Kidney tubule cell (primary cell): ENCODE measurements at regions not wholly inside any gene's neighbourhood (a gene's known extent, or its start where the extent isn't known, plus 50 kb on each side); places are given as distances from the start of the nearest gene placed in this dataset.
"Not testable (repeated sequence)": the region's sequence is repeated elsewhere in the genome, so short reads cannot be mapped to it uniquely, and the experiment has no call there.

Experiments used
- DNase-seq: peaks from one replicate; pipeline ENCODE4 v3.0.0-alpha.2; 2018; ENCODE audit warnings: low spot score

DNA sequence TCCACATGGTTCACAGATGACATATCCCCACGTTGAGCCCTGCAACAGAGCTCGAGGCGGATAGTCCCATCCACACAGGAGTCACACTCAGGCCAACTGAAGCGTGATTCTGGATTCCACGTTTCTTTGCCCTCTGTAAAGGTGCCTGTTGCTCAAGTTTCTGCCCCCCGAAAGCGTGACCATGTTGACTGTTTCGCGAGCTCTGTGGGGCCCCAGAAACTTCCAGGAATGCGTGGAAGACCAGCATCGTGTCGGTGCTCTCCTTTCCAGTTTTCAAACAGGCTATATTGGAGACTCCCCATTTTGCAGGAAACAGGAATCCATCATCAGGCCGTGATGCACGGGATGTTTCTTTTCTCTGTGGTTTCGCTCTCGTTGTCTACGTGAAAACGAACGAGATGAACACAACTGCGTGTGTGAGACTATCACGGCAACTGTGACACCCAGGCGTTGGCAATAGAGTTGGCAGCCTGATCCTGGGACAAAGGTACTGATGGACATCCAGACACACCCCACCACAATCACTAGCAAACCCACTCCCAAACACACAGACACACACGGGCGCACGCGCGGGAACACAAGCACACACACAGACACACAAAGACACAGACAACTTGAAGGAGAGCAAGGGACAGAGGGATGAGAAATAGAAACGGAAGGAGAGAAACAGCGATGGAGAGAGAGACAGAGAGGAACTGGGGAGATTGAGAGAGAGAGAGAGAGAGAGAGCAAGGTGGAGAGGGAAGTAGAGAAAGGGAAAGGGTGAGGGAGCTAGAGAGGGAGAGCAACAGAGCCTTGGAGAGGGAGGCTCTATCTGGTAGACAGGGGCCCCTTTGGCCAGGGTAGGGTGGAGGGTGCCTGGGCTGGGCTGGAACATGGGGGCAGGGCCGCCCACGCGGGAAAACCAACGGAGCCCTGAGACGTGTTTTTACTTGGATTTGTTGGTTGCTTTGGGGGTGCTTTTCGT lies 1609.3 kb downstream of the SPATA31A7 start:
- peak; percentile 78 for DNase-seq

DNA sequence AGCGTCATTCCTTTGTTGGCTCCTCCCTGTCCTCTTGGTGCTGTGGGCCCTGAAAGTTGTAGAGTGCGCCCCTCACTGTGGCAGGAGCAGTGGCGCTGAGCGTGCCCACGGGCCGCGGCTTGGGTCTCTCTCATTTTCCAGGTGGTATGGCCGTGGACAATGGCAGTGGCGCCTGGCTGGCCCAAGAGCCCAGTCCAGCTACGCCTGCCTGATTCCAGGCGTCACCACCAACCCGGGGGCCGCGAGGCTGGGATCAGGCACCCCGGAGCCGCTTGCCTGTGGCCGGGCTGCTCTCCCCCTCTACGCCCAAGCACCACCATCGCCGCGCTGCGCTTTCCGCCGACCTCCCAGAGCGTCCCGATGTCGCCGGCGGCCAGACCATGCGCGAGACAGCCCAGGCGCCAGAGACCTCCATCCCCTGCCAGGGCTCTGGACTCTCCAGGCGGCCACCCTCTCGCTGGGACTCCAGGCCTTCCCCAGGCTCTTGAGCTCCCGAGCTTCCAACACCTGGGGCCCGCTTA lies 1610.1 kb downstream of the SPATA31A7 start:
- DNase-seq: peak; percentile 20

DNA sequence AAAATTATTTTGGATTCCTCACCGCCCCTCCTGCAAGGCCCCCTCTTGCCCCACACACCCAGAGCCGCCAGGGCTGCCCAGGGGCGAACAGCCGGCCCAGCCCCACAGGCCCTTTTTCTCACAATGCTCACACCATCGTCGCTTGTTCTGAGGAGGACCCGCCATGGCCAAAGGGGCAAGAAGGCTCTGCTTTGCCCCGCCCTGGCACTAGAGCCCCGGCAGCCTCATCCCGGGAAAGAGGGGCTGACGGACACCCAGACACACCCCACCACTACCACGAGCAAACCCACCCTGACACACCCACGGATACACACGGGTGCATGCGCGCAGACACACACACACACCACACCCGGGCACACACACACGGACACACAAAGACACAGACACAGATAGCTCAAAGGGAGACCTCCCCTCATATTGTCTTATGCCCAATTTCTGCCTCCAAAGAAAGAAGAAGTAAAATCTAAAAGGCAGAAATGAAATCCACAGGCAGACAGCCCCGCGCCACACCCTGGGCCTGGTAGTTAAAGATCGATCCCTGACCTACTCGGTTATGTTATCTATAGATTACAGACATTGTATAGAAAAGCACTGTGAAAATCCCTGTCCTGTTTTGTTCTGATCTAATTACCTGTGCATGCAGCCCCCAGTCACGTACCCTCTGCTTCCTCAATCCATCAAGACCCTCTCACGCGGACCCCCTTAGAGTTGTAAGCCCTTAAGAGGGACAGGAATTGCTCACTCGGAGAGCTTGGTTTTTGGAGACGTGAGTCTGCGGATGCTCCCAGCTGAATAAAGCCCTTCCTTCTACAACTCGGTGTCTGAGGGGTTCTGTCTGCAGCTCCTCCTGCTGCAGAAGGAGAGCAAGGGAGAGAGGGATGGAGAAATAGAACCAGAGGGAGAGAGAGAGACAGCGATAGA lies 1610.9 kb downstream of the SPATA31A7 start:
- peak; percentile 13 for DNase-seq

DNA sequence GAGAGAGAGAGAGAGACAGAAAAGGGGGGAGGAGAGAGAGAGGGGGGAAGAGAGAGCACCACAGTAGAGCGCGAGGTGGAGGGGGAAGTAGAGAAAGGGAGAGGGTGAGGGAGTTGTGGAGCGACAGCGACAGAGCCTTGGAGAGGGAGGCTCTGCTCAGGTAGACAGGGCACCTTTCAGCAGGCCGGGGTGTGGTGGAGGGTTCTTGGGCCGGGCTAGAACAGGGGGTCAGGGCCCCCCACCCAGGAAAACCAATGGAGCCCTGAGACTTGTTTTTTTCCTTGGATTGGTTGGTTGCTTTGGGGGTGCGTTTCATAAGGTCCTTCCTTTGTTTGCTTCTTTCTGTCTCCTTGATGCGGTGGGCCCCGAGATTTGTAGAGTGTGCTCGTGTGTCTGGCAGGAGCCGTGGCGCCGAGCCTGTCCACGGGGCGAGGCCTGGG lies 1611.6 kb downstream of the SPATA31A7 start:
- peak; percentile 4 for DNase-seq

DNA sequence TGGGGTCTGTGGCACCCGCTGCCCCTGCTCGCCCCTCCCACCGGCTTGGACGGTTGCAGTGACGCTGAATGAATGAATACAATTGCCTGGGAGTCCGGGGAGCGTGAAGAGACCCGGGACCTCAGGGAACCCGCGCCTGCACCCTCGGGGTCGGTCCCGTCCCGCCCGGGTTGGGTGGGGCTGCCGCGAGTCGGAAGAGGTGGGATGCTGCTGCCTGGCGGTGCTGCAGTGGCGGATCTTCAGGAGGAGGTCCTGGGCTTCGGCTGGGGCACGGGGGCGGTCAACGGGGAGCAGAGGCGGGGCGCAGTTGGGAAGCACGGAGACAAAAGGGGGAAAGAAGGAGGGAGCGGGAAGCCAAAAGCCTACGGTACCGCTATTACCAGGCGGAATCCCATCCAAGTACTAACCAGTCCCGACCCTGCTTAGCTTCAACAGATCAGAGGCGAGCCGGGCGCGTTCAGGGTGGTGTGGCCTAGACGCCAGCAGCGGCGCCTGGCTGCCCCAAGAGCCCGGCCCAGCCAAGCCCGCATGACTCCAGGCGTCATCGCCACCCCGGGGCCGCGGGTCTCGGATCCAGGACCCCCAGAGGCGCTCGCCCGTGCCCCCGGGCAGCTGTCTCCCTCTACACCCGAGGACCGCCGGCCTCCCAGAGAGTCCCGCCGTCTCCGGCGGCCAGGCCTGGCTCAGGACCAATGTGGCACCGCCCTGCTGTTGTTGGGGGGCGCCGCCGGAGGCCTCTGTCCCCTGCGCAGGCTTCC lies 1612.3 kb downstream of the SPATA31A7 start:
- peak; percentile 85 for DNase-seq

DNA sequence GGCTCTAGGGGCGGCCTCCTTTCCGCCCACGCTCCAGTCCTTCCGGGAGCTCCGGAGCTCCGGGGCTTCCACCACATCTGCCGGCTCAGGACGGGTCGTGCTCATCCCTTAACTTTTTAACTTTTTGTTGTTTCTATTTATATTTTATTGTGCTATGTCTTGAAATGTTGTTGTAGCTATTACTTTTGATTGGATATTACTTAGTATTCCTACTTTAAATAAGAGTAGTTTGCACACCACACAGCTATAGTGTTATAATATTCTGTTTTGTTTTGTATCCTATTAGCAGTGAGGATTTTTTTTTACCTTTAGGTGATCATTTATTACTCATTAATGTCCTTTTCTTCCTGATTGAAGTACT lies 1612.9 kb downstream of the SPATA31A7 start:
- not testable (repeated sequence) for DNase-seq

DNA sequence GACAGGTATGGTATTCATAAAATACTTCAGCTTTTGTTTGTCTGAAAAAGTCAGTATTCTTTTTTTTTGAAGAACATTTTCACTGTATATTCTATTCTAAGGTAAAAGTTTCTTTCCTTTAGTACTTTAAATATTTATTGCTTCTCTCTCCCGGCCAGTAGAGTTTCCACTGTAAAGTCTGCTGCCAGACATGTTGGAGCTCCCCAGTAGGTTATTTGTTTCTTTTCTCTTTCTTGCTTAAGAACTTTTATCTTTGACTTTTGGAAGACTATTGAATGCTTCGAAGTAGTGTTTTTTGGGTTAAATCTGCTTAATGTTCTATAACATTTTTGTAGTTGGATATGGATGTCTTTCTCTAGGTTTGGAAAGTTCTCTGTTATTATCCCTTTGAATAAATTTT lies 1613.3 kb downstream of the SPATA31A7 start:
- not testable (repeated sequence) for DNase-seq

DNA sequence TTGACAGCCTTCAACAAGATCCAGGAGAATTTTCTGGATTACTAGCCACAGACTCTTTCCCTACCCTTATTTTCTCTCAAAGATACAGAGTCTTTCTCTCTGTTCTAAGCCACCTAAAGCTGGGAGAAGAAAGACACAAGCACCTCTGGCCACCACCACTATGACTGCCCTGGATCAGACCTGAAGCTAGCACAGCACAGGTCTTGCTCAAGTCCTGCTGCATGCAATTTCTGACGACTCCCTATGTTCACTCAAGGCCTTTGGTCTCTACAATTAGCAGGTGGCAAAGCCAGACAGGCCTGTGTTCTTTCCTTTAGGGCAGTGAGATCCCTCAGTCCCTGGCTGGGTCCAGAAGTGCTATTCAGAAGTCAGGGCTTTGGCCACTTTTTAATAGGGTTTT lies 1614.5 kb downstream of the SPATA31A7 start:
- not testable (repeated sequence) for DNase-seq

DNA sequence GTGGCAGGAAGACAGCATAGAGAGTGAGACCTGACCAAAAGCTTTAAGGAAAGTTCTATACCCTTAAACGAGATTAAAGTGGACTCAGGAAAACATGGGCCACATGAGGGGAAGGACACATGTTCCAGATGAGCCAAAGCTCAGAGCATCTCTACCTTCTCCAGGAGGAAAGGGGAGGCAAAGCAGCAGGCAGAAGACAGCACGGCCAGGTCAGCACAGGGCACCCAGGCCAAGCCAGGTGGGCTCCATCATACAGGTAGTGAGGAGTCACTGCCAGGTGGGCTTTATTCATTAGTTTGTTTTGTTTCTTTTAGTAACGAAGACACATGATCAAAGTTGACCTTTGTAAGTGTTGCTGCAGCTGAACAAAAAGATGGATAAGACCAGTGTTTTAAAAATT lies 1617.6 kb downstream of the SPATA31A7 start:
- not testable (repeated sequence) for DNase-seq

DNA sequence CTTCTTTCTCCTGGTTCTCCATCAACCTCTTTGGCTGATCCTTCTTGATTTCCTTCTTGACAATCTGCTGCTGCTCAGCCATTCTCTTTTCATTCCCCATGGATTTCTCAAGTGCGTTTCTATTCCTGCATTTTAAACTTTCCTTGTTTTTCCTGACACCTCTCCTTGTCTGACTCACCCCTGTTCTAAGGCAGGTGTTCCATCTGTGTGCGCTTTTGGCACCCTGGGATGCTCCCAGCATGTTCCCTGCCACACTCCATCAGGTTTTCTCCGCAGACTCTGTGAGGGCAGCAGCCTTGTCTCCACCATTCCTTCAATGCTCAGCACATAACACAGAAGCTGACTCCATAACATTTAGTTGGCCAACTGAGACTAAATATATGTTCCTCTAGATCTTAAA lies 1618.2 kb downstream of the SPATA31A7 start:
- peak; percentile 23 for DNase-seq

DNA sequence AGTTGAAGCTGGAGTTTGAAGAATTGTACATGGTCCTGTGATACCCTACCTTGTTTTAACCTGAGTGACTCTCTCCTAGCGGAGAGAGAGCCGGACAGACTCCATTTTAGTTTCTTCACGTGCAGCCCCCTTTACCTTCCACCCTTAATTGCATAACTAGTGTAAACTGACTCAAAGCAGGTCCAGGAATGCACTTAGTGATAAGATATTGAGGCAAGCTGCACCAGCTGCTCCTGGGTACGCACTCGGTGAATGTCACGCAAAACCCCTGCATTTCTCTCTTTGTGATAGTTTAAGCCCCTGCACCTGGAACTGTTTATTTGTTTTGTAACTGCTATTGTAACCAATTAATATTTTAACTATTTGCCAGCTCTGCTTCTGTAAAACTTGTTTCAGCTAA lies 1620.5 kb downstream of the SPATA31A7 start:
- not testable (repeated sequence) for DNase-seq

DNA sequence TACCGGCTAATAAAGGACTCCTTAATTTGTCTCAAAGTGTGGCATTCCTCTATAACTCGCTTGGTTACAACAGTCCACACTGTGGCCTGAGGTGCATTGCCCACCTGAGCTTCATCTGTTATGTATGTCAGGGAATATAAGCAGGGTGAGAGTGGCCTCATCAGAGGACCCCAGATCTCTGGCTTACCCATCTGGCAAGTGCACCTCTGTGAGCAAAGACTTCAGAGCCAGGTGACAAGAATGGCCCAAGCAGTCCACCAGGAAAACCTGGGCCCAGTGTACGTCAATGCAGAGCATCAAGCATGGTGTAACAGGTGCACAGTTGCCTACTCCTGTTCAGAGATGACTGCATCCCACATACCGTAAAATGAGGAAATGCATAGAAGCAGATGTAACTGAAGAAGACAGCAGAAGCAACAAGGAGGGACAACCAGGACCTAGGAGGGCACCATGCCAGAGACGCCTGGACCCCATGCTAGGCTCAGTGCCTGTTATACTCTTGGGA lies 1621.0 kb downstream of the SPATA31A7 start:
- not testable (repeated sequence) for DNase-seq

DNA sequence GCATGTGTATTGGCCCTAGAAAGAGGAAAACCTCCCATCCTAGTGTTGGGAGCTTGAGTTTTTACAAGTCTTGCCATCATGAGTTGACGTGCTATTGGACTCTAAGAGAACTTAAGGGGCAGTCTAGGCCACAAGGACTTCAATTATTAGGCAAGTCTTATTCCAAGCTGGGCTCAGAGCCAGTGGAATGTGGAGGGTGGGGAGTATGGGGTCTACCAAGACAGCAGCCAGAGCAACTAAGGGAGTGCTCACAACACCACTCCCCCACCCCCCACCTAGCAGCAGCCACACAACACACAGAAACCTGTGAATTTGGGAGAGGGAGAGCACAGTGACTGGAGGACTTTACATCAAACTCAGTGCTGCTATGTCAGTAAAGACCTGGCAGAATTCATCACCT lies 1625.6 kb downstream of the SPATA31A7 start:
- not testable (repeated sequence) for DNase-seq

DNA sequence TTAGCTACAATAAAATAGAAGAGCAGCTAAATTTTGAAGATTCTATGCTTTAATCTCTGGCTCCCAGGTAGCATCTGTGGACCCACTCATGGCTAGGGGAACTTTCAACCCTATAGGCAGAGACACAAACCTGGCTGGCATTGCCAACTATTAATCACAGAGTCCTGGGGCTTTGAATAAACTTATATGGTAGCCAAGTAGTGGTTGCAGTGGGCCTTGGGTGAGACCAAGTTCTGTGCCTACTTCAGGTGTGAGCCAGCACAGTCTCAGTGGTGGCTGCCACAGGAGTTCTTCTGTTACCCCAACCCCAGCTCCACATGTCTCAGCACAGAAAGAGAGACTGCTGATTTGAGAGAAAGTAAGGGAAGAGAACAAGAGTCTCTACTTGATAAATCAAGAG lies 1626.5 kb downstream of the SPATA31A7 start:
- DNase-seq: not testable (repeated sequence)

DNA sequence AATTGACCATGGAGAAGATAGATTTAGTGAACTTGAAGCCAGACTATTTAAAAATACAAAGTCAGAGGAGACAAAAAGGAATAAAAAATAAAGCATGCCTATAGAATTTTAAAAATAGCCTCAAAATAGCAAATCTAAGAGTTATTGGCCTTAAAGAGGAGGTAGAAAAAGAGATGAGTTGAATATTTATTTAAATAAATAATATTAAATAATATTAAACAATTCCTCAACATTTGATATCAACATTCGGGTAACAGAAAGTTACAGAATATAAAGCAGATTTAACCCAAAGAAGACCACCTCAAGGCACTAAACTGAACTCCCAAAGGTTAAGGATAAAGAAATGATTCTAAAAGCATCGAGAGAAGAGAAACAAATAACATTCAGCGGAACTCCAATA lies 1627.4 kb downstream of the SPATA31A7 start:
- DNase-seq: not testable (repeated sequence)

DNA sequence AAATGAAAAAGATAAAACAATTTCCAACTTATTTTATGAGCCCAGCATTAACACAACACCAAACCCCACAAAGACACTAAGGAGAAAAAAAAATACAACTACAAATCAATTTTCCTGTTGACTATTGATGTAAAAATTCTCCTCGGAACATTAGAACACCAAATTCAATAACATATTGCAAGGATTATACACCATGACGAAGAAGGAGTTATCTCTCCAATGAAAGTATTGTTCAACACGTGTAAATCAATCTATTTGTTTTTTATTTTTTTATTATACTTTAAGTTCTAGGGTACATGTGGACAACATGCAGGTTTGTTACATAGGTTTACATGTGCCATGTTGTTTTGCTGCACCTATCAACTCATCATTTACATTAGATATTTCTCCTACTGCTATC lies 1632.3 kb downstream of the SPATA31A7 start:
- not testable (repeated sequence) for DNase-seq

DNA sequence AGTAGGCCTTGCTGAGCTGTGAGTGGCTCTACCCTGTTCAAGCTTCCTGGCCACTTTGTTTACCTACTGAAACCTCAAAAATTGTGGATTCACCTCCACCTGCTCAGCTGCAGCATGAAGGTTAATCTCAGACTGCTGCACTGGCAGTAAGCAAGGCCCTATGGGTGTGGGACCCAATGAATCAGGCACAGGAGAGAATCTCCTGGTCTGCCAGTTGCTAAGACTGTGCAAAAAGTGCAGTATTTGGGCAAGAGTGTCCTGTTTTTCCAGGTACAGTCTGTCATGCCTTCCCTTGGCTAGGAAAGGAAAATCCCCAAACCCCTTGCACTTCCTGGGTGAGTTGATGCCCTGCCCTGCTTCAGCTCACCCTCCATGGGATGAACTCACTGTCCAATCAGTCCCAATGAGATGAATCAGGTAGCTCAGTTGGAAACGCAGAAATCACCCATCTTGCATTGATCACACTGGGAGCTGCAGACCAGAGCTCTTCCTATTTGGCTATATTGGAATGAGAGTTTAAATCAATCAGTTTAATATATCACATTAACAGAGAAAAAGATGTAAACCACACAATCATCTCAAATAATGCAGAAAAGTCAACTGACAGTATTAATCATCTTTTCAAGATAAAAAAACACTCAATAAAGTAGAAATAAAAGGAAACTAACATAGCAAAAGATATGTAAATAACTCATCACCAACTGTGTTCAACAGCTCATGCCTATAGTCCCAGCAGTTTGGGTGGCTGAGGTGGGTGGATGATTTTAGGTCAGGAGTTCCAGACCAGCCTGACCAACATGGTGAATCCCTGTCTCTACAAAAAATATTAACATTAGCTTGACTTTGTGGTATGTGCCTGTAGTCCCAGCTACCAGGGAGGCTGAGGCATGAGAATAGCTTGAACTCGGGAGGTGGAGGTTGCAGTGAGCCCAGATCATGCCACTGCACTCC lies 1638.4 kb downstream of the SPATA31A7 start:
- not testable (repeated sequence) for DNase-seq

DNA sequence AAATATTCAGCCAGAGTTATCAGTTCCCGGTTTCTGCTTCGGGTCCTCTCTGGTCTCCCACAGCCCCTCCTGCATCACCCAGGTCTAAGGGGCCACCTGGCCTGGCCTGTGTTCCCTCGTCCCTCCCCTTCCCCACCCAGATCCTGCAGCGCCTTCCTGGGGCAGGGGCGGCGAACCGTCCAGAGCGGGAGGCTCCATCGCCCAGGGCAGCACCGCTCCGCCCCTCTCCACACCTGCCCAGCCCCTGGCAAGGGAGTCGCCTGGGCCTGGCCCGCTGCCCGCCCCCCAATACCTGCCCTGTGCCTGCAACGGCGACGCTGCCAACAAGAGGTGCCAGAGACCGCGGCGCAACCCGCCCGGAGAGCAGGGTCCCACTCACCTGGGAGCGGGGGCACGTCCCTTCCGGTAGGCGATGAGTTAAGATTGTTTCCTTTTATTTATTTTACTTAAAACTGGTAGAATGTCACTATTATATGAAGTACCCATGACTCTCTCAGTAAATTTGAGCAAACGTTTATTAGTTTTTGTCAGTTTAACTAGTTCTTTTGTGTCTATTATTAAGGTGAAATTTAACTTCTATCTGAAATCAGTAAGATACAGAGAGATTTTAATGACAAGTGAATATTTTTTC lies 1641.1 kb downstream of the SPATA31A7 start:
- not testable (repeated sequence) for DNase-seq

DNA sequence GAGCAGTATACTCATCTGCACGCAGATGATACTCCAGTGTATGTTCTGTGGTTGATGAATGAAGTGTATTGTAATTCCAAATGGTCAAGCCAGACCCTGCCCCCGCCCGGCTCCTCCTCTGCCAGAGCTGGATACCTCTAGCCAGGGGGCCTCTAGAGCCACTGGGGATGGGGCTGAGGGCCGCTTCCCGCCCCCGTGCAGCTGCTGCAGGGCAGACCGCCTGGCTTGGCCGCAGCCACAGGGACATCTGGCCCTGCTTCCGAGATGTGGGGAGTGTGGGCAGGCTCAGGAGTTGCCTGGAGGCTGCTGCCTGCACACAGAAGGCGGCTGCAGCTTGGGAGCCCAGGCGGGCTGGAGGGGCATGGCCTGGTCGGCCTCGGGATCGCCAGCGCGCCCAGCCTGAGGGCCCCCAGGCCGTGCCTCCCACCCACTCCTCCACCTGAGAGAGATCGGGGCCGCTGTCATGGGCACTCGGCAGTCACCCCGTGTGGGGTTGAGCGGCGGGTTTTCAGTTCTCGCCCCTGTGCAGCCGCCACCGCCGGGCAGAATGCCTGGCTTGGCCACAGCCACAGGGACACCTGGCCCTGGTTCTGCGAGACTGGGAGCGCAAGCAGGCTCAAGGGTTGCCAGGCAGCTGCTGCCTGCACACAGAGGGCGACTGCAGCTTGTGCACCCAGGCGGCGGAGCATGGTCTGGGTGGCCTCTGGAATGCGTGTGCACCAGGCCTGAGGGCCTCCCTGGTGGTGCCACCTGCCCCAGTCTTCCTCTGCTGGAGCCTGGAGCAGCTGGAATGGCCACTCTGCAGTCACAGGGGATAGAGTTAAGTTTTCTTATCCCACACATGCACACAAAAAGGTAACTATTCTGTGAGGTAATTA lies 1643.7 kb downstream of the SPATA31A7 start:
- peak; percentile 4 for DNase-seq
